Activated effector memory CD4-positive, alpha-beta T cell treated with Interleukin-2 at 50 U/mL for 16 hours (primary cell): ENCODE measurements at regions not wholly inside any gene's neighbourhood (a gene's known extent, or its start where the extent isn't known, plus 50 kb on each side); places are given as distances from the start of the nearest gene placed in this dataset.

Source experiments
- DNase-seq: peaks from one replicate; pipeline ENCODE4 v3.0.0-alpha.2; 2020

DNA sequence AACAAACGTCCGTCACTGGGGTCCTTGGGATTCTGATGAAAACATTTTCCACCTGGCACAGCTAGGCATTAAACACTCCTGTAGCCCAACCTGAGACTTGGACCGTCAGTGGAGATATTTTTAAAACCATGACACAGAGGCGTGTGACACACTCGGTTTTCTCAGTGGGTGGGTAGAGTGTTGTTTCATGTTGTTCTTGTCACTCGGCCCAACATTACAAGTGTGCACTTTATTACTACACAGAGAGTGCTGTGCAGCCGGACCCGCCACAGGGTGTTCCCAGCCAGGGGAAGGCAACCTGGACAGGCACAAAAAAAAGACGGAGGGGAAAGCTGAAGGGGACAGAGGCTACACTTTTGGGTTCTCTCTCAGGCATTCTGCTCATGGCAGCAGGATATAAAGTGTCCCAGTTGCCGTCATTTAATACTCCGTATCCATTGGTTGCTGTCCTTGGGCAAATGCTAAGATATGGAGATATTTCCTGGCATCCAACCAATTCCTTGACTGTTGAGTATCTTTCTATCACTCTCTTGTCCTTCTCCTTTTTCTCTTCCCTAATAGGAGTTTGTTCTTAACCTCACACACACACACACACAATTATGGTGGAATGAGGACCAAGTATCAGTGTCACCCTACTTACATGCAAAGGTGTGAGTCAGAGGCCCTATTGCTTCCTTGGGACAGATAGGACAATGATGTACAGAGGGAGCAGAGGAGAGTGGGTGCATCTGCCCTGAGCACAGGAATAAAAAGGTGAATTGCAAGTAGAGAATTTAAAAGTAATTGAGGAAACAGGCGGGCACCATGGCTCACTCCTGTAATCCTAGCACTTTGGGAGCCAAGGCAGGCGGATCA is 154.1 kb upstream of the SOX9 start:
- DNase-seq, result no peak

DNA sequence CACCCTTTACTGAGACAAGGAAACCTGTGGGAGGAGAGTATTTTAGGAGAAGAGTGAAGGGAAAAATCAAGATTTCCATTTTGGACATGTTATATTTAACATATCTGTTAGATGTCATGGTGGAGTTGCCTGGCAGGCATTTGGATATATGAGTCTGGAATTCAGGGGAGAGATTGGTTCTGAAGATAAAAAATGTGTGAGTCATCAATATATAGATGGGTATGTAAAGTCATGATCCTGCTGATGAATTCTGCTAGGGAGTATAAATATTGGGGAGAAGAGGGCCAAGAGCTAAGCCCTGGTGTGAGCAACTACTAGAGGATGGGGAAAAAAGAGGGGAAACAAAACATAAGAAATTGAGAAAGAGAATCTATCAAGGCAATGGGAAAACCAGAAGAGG is 151.3 kb upstream of the SOX9 start:
- DNase-seq, result no peak

DNA sequence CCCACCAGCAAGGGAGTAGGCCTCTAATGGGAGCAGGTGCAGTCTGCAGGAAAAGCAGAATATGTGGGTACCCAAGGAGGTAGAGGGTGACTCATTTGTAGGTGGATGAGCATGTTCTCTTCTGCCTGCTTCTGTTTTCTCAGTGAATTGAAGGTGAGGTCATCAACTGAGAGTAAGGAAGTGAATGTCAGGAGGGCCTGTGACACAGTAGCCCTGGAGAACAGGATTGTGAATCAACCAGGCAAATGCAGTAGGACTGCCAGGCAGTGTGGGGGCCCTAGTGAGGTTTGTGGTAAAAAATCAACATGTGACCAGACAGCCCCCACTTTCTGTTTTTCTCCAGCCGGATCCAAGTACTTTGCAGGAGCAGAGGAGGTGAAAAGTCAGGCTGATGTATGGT is 150.5 kb upstream of the SOX9 start:
- DNase-seq, result no peak

DNA sequence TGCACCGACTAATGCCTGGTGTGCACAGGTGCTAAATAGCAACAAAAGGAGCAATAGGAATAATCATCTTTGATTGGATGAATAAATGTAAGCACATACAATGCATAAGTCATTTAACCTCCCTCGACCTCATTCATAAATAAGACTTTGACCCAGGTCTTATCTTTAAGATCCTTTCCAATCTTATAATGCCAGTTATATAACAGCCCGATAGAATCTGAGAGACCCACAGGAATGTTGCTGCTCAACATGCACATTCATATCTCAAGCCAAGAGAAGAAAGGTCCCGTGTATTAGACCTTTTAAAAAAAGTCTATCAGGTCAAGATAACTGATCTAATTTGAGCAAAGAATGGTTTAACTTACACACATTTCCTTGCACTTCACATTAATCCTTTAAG is 146.8 kb upstream of the SOX9 start:
- DNase-seq, result no peak

DNA sequence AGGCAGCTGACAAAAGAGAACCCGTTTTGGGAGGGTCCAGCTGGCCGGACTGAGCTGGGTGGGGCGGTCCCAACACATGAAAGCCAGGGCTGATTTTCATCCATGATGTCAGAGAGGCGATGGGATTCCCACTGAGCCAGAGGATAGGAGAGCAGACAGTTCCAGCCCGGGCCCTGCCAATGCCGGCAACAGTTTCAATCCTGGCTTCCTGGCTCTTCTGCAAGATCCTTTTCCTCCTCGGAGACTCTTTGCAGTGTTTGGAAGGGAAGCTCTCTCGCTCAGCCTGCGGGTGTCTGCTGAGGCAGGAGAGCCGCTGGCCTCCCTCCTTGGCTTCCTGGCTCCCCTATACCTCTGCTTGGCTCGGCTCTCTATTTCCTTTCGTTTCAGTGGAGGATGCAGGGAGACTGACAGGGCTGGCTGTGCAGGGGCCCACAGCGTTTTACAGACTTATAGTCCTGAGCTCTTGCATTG is 145.5 kb upstream of the SOX9 start:
- DNase-seq, result no peak

DNA sequence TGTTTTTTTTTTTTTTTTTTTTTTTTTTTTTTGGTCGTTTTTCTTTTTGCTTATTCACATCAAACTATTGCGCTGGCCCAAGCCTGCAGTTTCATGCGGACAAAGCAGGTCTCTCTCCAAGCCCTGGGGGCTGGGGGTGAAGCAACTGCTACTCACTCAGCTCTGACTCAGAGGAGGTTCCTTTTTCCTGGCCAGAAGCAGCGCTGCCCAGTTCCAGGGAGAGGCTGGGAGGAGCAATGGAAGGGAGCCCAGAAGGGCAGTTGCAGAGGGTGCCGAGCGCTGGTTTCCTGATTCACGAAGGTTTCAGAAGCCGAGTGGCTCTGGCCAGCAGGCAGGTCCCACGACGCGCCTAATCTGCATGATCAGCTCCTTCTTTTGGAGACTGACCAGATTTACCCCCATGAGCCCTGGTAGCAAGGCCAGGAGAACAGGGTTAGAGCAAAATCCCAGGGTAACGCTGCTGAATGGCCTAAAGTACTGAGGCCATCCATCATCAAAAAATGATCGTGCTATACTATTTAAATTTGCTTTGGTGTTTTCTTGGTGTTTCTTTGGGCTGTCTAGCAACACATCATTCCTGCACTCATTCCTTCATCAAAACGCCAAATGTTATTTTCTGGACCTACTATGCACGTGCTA is 144.7 kb upstream of the SOX9 start:
- no peak for DNase-seq

DNA sequence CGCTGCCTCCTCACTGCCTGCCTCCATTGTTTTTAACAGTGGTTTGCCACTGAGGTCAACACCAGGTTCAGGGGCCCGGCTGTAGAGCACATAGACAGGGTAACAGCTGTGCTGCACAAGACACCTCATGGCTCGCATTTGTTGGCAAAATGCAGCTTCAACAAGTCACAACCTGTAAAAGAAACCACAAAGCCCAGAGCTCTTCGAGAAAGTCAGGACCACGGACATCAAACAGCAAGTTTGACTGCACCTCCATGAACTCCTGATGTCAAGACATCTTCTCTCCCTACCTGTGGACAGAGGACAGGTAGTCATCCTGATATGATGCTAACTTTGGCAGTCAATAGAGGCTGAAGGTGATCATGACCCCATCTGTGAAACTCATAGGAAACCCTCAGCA is 142.4 kb upstream of the SOX9 start:
- no peak for DNase-seq

DNA sequence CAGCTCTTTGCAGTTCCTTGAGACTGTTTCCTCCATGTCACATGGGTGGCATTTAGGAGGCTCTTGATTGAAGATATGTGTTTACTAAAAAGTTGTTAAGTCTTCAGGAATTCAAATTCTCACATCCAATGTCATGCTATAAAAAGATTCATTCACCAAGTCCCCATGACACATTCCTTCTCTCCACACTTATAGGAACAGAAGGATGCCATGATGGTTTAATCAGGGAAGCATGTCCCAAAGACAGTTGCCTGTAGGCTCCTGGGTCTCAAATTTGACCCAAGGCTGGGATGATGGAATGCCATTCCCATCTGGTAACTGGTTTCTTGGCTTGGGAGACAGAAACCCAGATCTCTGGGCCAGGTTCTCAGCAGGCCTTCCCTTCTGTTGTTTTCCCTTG is 140.6 kb upstream of the SOX9 start:
- no peak for DNase-seq

DNA sequence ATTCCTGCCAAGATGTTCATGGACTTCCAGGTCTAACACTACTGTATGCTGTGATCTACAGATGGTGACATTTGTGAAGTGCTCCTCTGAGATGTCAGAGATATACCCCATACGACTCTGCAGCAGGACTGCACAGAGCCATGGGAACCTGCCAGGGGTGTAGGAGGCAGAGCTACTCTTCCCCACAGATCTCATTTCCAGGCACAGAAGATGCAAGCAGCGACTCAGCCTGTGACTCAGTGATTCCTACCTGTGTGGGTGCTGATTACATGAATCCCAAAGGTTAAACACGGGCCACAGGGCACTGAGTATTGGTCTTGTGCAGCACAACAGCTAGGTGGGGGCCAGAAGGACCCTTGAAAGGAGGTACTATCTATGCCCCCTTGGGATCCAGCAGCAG is 137.0 kb upstream of the SOX9 start:
- no peak for DNase-seq

DNA sequence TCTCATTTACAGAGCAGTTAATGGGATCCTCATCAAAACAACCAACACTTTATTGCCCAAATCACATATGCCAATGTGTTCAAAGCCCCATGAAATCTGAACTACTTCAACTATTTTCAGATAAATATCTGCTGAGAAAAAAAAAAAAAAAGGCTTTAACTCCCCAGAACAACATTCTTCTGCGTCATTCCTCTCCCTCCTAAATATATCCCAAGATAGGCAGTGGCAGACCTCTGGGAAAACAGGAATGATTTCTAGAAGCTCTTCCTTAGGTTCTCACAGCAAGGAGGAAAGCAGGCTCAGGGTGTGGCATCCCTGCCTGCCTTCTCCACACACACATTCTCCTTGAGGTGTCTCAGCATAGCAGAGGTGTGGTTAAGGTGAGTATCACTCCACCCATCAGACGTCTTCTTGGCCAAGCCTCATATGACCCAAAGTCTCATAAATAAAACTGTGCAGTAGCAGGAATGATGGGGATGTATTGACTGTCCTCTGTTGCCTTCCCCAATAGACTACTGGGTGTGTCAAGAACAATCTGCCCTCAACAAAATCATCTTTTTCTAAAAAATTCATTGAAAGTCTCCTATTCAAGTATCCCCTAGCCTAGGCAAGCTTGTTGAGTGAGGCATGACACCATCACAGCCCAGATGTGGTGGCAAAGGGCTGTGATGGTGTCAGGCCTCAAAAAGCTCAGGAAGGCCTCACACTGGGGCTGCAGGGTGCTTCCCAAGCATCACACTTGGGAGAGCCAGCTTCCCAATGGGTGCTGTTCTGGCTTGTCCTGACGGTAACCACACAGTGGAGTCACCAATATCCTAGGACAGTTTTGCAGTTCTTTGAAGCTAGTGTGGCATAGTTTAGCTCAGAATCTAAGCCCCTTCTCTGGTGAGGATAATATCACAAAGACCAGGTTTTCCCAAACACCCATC is 135.4 kb upstream of the SOX9 start:
- DNase-seq, result no peak

DNA sequence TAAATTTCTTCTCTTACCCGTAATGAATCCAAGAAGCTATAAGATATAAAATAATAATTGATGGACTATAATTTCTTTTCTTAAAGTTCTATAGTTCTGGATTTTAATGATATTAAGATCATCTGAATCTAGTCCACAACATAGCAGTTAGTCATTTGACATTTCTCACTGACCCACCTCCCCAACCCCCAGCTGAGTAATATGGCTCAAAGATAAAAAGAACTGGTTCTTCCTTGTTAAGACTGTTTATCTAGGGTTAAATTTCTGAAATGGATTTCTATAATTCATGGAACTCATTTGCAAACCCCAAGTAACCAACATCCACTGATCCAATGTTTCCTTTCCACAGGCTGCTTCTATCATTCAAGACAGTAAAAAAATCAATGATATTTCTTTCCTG is 133.9 kb upstream of the SOX9 start:
- DNase-seq, result no peak

DNA sequence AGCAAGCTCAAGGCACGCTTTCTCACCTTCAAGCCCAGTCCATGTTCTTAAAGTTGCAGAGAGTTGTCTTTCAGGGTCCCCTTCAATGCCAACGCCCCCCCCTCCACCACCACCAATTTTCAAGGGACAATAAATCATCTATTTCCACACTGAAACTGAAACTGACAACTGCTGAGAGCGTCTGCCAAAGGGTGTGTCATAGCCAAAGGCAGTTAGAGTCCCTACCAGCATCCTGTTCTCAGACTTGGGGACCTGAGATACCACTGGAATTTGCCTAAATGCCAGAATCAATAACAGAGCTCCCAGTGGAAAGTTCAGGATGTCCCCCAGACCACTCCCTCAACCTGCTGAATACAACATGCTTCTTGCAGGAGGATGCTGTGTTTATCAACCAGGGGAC is 133.2 kb upstream of the SOX9 start:
- DNase-seq, result no peak

DNA sequence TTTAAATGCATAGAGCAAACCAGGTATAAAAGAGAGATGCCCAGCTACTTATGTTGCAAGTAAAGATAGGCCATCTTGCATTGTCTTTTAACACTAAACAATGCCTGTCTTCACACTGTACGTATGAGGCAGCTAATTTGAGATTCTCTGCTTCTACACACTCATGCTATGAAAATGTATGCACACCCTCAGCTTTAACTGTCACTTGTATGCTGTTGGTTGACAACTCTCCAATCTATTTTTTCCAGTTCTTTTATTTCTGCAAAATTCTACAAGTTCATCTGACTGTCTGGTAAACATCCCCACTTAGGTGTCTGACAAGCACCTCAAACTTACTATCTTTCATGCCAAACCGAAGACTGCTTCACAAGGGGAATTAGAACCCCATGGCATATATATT is 131.7 kb upstream of the SOX9 start:
- no peak for DNase-seq

DNA sequence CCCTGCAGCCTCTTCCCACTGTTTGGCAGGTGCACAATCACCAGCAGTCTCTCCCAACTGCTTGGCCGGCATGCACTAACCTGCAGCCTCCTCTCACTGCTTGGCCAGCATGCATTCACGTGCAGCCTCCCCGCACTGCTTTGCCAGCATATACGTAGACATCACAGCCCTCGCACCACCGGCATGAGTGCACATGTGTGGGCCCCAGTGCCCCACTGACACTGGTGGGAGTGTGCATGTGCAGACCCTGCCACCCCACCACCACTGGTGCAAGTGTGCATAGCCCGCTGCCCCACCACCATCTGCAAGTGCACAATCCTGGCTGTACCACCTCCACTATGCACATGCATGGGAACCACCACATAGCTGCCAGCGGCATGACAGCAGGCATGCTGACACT is 127.5 kb upstream of the SOX9 start:
- DNase-seq, result no peak

DNA sequence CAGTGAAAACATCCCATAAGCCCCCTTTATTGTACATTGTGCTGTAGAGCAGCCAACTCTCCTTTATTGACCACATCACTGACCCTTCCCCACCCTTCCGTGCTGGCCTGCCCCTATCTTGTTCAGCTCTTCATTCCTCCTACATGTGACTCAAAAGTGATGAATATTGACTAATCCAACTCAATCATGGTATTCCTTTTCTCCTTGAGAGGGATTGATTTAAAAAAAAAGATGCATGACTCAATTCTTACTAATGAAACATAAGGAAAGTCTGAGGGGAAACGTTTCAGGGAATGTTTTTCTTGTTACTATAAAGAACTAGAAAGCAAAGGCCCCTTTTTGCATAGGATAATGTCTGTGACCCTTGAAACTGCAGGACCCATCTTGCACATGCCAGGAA is 125.2 kb upstream of the SOX9 start:
- no peak for DNase-seq

DNA sequence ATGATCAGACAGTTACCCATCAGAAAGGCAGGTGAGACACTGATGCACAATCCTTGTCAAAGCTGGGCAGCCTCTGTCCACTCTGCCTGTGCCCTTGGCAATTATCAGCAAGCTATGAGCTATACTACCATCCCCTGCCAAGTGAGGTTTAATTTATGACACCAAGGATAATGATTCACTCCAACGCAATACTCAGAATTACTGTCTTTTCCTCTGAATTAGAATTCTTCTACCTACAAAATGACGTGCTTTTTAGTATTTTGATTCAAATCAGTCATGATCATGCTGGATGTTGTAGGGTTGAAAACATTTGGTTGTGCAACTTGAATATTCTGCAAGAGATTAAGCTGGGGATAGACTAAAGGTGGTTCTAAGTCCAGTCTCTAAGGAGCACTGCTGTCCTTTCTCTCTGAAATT is 116.8 kb upstream of the SOX9 start:
- DNase-seq, result no peak

DNA sequence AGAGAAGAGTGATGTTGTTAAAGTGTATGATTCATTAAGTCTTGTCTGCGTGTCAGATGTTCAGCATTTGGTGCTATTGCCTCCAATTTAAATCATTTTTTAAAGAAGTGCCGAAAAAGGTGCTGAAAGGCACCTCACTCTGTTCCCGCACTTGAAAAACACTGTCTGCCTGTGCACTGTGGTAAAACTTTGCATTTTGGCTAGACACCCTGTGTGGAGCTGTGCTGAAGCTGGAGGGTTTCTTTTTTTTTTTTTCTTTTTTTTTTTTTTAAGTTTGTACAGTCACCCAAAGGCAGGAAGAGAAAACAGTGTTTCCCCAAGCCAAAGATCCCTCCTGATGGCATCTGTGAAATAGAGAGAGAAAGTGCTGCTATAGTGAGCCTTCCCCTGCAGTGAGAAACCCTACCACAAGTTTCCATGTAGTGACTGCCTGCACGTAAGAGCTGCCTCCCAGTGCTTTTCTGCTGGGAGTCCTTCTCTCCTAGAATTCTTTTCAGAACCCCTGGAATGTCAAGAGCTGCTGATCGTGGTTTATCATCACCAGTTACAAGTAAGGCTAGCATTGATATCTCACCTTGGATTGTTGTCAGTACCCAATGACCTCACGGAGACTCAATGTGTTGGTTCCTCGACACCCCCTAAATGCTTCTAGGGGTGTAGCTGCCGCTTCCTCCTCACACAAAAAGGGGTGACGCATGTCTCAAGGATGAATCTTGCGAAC is 116.0 kb upstream of the SOX9 start:
- DNase-seq, result no peak

DNA sequence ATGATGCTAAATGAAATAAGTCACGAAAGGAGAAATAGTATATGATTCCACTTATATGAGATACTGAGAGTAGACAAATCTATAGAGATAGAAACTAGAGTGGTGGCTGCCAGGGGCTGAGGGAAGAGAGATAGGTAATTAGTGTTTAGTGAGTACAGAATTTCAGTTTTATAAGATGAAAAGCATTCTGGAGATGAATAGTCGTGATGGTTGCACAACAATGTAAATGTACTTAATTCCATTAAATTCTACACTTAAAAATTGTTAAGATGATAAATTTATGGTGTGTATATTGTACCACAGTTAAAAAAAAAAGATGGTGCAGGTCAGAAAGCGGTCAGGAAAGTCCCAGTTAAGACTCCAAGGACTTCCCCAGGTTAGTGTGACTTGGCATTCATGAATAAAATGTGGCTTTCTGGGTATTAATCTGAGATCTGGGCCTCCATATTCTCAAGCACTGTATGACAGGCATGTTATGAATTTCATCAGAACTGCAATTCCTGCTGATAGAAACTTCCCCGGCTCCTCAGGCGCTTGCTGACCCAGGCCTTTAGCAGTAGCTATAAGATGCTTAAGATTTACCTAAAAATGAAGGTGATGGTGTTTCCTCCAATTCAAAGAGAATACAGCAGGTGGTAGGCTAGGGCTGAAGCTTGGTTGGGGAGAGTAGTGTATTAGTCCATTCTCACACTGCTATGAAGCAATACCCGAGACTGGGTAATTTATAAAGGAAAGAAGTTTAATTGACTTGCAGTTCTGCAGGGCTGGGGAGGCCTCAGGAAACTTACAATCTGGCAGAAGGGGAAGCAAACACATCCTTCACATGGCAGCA is 115.3 kb upstream of the SOX9 start:
- no peak for DNase-seq

DNA sequence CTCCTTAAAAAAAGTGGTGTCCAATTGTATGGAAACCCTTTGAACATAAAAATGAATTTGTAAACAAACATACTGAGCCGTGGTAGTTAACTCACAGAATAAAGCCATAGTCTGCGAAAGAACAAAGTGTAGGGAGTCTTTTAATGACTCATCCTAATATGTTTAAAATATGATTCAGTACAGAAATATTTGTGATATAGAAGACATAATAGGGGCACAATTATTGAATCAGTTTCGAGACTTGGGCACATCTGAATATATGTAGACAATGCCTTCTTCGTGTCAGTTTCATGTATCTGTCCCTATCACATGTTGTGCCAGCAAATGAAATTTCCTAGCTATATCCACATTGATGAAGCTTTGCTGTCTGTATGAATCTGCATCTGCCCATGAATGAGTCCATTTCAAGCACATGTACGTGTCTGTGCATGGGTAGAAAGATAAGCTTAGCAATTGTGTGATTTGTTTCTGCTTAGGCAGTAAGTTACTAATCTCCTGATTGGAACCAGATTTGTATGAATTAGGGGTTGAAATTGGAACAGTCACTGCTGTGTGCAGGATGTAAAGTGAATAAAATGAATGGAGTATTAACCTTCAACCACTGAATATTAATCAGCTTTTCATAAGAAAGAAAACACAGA is 112.5 kb upstream of the SOX9 start:
- DNase-seq, result no peak

DNA sequence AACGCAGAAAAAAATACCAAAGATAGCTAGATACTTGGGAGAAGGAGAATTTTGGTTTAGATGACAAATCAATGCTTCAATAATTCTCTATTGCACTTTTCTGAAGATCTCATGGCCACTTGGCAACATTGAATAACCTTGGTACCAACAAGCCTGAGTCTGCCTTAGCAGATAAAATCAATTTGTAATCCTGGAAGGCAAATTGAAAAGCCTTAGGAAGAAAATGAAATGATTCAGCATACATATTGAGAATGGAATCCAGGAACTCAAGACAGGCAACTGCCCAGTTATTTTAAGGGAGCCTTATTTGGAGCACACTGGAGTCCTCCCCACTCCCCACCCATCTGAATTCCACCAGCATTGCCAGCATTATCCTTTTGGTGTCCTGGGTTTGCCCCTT is 109.3 kb upstream of the SOX9 start:
- no peak for DNase-seq

DNA sequence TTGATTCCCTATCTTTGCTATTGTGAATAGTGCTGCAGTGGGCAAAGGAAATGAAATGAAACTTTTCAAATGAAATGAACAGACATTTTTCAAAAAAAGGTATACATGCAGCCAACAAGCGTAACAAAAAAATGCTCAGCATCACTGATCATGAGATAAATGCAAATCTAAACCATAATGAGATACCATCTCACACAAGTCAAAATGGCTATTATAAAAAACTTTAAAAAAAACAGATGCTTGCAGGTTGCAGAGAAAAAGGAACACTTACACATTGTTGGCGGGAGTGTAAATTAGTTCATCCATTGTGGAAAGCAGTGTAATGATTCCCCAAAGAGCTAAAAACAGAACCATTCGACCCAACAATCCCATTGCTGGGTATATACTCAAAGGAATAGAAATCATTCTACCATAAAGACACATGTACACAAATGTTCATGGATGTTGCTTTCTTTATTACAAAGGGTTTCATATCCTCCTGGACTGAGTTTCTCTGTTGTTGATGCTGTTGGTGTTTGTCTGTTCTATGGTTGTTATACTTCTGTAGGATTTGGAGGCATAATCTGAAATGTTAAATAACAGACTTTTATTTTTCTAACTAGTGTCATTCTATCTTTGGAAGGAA is 99.3 kb upstream of the SOX9 start:
- DNase-seq, result no peak
